IMR-90 (cell line): ENCODE measurements at regions not wholly inside any gene's neighbourhood (a gene's known extent, or its start where the extent isn't known, plus 50 kb on each side); places are given as distances from the start of the nearest gene placed in this dataset.

Experiments
- BHLHE40 ChIP-seq: fragments of 150-350 bp; IDR thresholded peaks from 2 replicates; pipeline ENCODE4 v1.6.1; 2016; ENCODE audit warnings: mild to moderate bottlenecking, low read depth, low read length
- CEBPB ChIP-seq: IDR thresholded peaks from 2 replicates; pipeline ENCODE4 v1.6.1; 2012; ENCODE audit warnings: low read depth, low read length, improper control_type of control experiment
- CTCF ChIP-seq: conservative IDR thresholded peaks from 2 replicates; pipeline ENCODE4 v1.5.1; 2012; ENCODE audit warnings: mild to moderate bottlenecking, low read depth, low read length, improper control_type of control experiment
- ELK1 ChIP-seq: fragments of 150-350 bp; IDR thresholded peaks from 2 replicates; pipeline ENCODE4 v1.6.1; 2016; ENCODE audit warnings: low read depth, mild to moderate bottlenecking, low read length, moderate library complexity, borderline replicate concordance
- FOS ChIP-seq: fragments of 150-350 bp; IDR thresholded peaks from 2 replicates; pipeline ENCODE4 v1.6.1; 2016; ENCODE audit warnings: low read depth, low read length
- MAFK ChIP-seq: IDR thresholded peaks from 2 replicates; pipeline ENCODE4 v1.6.1; 2012; ENCODE audit warnings: low read depth, low read length, improper control_type of control experiment
- MXI1 ChIP-seq: IDR thresholded peaks from 2 replicates; pipeline ENCODE4 v1.6.1; 2012; ENCODE audit warnings: low read depth, mild to moderate bottlenecking, low read length, moderate library complexity, borderline replicate concordance
- NFE2L2 ChIP-seq: fragments of 150-350 bp; IDR thresholded peaks from 2 replicates; pipeline ENCODE4 v1.6.1; 2016; ENCODE audit warnings: low read depth, mild to moderate bottlenecking, low read length
- POLR2A ChIP-seq: IDR thresholded peaks from 2 replicates; pipeline ENCODE4 v1.6.1; 2012; ENCODE audit warnings: mild to moderate bottlenecking, low read depth, low read length
- RAD21 ChIP-seq: IDR thresholded peaks from 2 replicates; pipeline ENCODE4 v1.6.1; 2012; ENCODE audit warnings: low read length, improper control_type of control experiment
- RFX5 ChIP-seq: IDR thresholded peaks from 2 replicates; pipeline ENCODE4 v1.8.0; 2012; ENCODE audit warnings: low read depth, mild to moderate bottlenecking, low read length, moderate library complexity
- SMC3 ChIP-seq: fragments of 150-350 bp; IDR thresholded peaks from 2 replicates; pipeline ENCODE4 v1.6.1; 2016; ENCODE audit warnings: low read depth, mild to moderate bottlenecking, antibody characterized with exemption, low read length, moderate library complexity
- USF2 ChIP-seq: fragments of 150-350 bp; IDR thresholded peaks from 2 replicates; pipeline ENCODE4 v1.6.1; 2017; ENCODE audit warnings: mild to moderate bottlenecking, antibody characterized with exemption, low read length, low read depth

- no peak for TF ChIP-seq ELK1
- no peak for TF ChIP-seq CTCF
- no peak for TF ChIP-seq BHLHE40
- TF ChIP-seq RAD21, result no peak
- no peak for TF ChIP-seq POLR2A
- no peak for TF ChIP-seq RFX5
- TF ChIP-seq MXI1, result no peak
- TF ChIP-seq CEBPB, result no peak
- no peak for TF ChIP-seq USF2
- TF ChIP-seq MAFK, result no peak
- no peak for TF ChIP-seq SMC3
- no peak for TF ChIP-seq FOS
- TF ChIP-seq NFE2L2, result no peak
These were observed 526.7 kb upstream of the TBX3 start for GRCh38 chr12:115210533-115211252.
